ENCODE measurements at regions not wholly inside any gene's neighbourhood (a gene's known extent, or its start where the extent isn't known, plus 50 kb on each side); places are given as distances from the start of the nearest gene placed in this dataset.

- TF ChIP-seq CTCF (IDR thresholded peaks at IDR 0.05) (no peak), POLR2A (IDR thresholded peaks at IDR 0.05) (no peak), EP300 (IDR thresholded peaks at IDR 0.05) (no peak)
Observed at GRCh38 chr3:194272221-194272620, 78.9 kb downstream of the CPN2 start.
